CD4-positive, alpha-beta T cell (primary cell): ENCODE measurements at regions not wholly inside any gene's neighbourhood (a gene's known extent, or its start where the extent isn't known, plus 50 kb on each side); places are given as distances from the start of the nearest gene placed in this dataset.

Experiments used
- ATAC-seq: fragments of 200-7000 bp; cut with Tn5 transposase; one replicate; pipeline ENCODE4 v1.10.0; 2022; ENCODE audit warnings: mild to moderate bottlenecking; ENCODE audit not compliant: poor library complexity
- CTCF ChIA-PET: fragments of 350-600 bp; sonication (Branson Sonifier 250); formaldehyde crosslinking; loops from one replicate; lab custom pipeline; 2021; ENCODE audit warnings: antibody characterized with exemption, inconsistent platforms; lab: Charles Lee
- POLR2A ChIA-PET: fragments of 350-600 bp; sonication (Branson Sonifier 250); formaldehyde crosslinking; loops from one replicate; lab custom pipeline; 2021; ENCODE audit warnings: antibody characterized with exemption, inconsistent platforms; lab: Charles Lee
- DNase-seq, 14 experiments: peaks; one replicate each; pipeline ENCODE4 v3.0.0-alpha.2; 2013 to 2020; ENCODE audit warnings: mixed read lengths in 2 of 14
- H3K27ac ChIP-seq, 2 donors: one replicate each; pipeline versions ENCODE4 v1.5.1 to v1.7.0; 2013; ENCODE audit warnings: low read length in 2 of 2, low read depth in 1 of 2, mild to moderate bottlenecking in 1 of 2
- H3K27me3 ChIP-seq, 2 experiments: 1 replicate in 1 of 2; 2 replicates in 1 of 2; pipeline versions ENCODE4 v1.6.1 to v1.7.0; 2013; ENCODE audit warnings: low read length in 2 of 2, control low read depth in 1 of 2, mild to moderate bottlenecking in 1 of 2, moderate library complexity in 1 of 2; ENCODE audit not compliant: insufficient read depth in 2 of 2, control insufficient read depth in 1 of 2
- H3K36me3 ChIP-seq: one replicate; pipeline ENCODE4 v1.6.1; 2013; ENCODE audit warnings: low read length, control low read depth; ENCODE audit not compliant: insufficient read depth
- H3K4me1 ChIP-seq: one replicate; pipeline ENCODE4 v1.6.1; 2013; ENCODE audit warnings: low read length, control low read depth; ENCODE audit not compliant: insufficient read depth
- H3K4me3 ChIP-seq: one replicate; pipeline ENCODE4 v1.5.1; 2013; ENCODE audit warnings: mild to moderate bottlenecking, low read length, moderate library complexity
- H3K9me3 ChIP-seq, 2 experiments: 1 replicate in 1 of 2; 2 replicates in 1 of 2; pipeline versions ENCODE4 v1.6.1 to v1.7.0; 2013; ENCODE audit warnings: low read length in 2 of 2, mild to moderate bottlenecking in 2 of 2, control low read depth in 1 of 2, moderate library complexity in 1 of 2; ENCODE audit not compliant: control insufficient read depth in 1 of 2, insufficient read depth in 1 of 2
- H3K27ac Mint-ChIP-seq: one replicate; pipeline ENCODE4 v1.8.0; 2020; ENCODE audit warnings: mixed read lengths
- H3K27me3 Mint-ChIP-seq: one replicate; pipeline ENCODE4 v1.8.0; 2021; ENCODE audit warnings: mixed read lengths
- H3K36me3 Mint-ChIP-seq: one replicate; pipeline ENCODE4 v1.8.0; 2021; ENCODE audit warnings: low read depth, mixed read lengths
- H3K4me1 Mint-ChIP-seq: one replicate; pipeline ENCODE4 v1.8.0; 2021; ENCODE audit warnings: low read depth, mixed read lengths
- H3K4me3 Mint-ChIP-seq: one replicate; pipeline ENCODE4 v1.8.0; 2020; ENCODE audit warnings: mild to moderate bottlenecking, mixed read lengths
- H3K9me3 Mint-ChIP-seq: one replicate; pipeline ENCODE4 v1.8.0; 2020; ENCODE audit warnings: mixed read lengths
- intact Hi-C, 2 experiments: fragments of 100-400 bp; cut with DNase I in 1 of 2; cut with micrococcal nuclease in 1 of 2; formaldehyde crosslinking; loops; one replicate each; pipeline versions ENCODE4 v1.15.1 to v1.9.0; 2023 to 2025; cut with DNase I, micrococcal nuclease
- TF ChIP-seq, protein P1 (sequence below): fragments of 200-600 bp; IDR thresholded peaks from one replicate; pipeline ENCODE4 v1.8.0; 2022; ENCODE audit warnings: antibody characterized with exemption, mild to moderate bottlenecking

DNA sequence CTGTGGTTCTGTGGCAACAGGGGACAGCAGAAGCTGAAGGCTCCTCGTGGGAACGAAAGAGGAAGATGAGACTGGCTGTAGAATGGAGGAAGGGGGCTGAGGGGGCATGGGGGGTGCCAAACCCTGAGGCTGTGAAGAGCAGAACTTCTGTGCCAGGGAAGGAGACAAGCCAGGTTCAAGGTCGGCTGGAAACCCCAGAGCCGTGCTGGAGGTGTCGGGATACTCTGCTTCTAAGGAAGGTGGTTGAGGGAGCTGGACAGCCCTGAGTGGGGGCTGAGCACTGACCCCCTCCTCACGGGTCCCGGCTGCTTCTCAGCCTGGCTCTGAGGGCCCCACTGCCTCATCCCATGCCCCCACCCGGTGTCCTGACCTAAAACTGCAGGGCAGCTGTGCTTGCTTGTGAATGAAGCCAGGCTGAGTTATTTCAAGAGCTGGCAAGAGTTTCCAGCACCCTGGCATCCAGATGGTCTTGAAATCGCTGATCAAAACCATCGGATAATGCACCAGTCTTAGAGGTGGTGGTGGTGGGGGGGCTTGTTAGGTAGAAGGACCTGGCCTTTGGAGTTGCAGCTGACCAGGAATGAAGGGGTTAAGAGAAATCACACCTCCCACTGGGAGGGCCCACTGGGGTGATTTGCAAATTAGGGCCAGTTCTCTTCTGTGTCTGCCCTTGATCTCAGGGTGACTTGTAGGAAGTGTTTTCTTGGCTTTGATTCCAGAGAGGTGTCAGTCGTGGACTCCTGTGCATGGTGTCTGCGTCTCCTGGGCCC lies 218.9 kb upstream of the C1orf174 start:
- H3K27me3 ChIP-seq, result no peaks in the 10 kb centered on the region
- no peaks in the 10 kb centered on the region for H3K36me3 ChIP-seq
- no peak overlapping the region for H3K27ac ChIP-seq
- POLR2A ChIA-PET, result no interaction called here
- DNase-seq (no peak), ATAC-seq (no peak)
- H3K9me3 ChIP-seq, result peaks cover 0 to 3% of the 10 kb centered on the region in 2 experiments
- CTCF ChIA-PET, result no interaction called here
- H3K27me3 Mint-ChIP-seq, result peaks cover 6% of the 10 kb centered on the region
- TF ChIP-seq, protein P1, sequence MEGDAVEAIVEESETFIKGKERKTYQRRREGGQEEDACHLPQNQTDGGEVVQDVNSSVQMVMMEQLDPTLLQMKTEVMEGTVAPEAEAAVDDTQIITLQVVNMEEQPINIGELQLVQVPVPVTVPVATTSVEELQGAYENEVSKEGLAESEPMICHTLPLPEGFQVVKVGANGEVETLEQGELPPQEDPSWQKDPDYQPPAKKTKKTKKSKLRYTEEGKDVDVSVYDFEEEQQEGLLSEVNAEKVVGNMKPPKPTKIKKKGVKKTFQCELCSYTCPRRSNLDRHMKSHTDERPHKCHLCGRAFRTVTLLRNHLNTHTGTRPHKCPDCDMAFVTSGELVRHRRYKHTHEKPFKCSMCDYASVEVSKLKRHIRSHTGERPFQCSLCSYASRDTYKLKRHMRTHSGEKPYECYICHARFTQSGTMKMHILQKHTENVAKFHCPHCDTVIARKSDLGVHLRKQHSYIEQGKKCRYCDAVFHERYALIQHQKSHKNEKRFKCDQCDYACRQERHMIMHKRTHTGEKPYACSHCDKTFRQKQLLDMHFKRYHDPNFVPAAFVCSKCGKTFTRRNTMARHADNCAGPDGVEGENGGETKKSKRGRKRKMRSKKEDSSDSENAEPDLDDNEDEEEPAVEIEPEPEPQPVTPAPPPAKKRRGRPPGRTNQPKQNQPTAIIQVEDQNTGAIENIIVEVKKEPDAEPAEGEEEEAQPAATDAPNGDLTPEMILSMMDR, result no peak
- H3K4me3 ChIP-seq, result no peak overlapping the region
- intact Hi-C loops, result no loop called here
- H3K36me3 Mint-ChIP-seq, result no peaks in the 10 kb centered on the region
- no peaks in the 10 kb centered on the region for H3K9me3 Mint-ChIP-seq
- H3K4me3 Mint-ChIP-seq, result no peak overlapping the region
- H3K27ac Mint-ChIP-seq, result no peak overlapping the region
- H3K4me1 Mint-ChIP-seq, result no peaks in the 10 kb centered on the region
- H3K4me1 ChIP-seq, result no peaks in the 10 kb centered on the region

DNA sequence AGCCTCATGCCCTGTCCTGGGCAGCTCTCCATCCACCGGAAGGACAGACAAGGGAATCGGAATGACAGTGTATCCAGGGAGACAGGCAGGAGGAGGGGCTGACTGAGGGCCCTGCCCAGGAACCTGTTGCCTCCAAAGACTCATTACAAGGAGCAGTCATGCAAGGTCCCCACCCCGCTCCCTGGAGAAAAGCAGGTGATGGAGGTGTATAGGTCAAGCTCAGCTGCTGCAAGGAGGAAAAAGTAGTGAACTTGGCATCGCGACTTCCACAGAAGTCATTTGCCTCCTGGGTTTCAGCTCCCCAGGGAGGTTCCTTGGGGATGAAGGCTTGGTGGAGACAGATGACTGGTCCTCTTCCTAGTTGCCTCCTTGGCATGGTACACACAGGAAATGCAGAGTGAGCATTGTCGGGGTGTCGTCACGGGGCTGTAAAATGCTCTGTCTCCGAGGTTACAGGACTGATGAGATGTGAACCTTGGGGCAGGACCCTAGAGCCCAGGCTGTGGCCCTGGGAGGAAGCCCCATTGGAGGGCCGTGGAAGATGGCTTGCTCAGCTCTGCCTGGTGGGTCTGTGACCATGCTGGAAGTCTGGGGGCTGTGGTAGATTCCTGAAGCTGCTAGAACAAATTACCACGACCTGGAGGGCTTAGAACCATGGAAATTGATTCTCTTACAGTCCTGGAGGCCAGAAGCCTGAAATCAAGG lies 219.6 kb upstream of the C1orf174 start:
- POLR2A ChIA-PET, result no interaction called here
- no peak overlapping the region for H3K4me3 Mint-ChIP-seq
- Histone ChIP-seq H3K27ac (no peak overlapping the region), H3K27me3 (no peaks in the 10 kb centered on the region), H3K9me3 (peaks cover 0 to 3% of the 10 kb centered on the region in 2 experiments), H3K36me3 (no peaks in the 10 kb centered on the region), H3K4me3 (no peak overlapping the region), H3K4me1 (no peaks in the 10 kb centered on the region)
- TF ChIP-seq, protein P1, result no peak
- ATAC-seq (no peak), DNase-seq (no peak)
- no peak overlapping the region for H3K27ac Mint-ChIP-seq
- H3K27me3 Mint-ChIP-seq, result peaks cover 6% of the 10 kb centered on the region
- no peaks in the 10 kb centered on the region for H3K4me1 Mint-ChIP-seq
- H3K36me3 Mint-ChIP-seq, result no peaks in the 10 kb centered on the region
- no peaks in the 10 kb centered on the region for H3K9me3 Mint-ChIP-seq
- CTCF ChIA-PET, result no interaction called here
- intact Hi-C loops, result no loop called here

- DNase-seq (no peak), ATAC-seq (no peak)
- Mint-ChIP-seq H3K4me1 (no peaks in the 10 kb centered on the region), H3K9me3 (no peaks in the 10 kb centered on the region), H3K27ac (no peak overlapping the region), H3K4me3 (no peak overlapping the region), H3K27me3 (peaks cover 6% of the 10 kb centered on the region), H3K36me3 (no peaks in the 10 kb centered on the region)
- POLR2A ChIA-PET, result no interaction called here
- CTCF ChIA-PET, result no interaction called here
- Histone ChIP-seq H3K4me1 (no peaks in the 10 kb centered on the region), H3K36me3 (no peaks in the 10 kb centered on the region), H3K27me3 (no peaks in the 10 kb centered on the region), H3K4me3 (no peak overlapping the region), H3K9me3 (peaks cover 0 to 3% of the 10 kb centered on the region in 2 experiments), H3K27ac (no peak overlapping the region)
- TF ChIP-seq, protein P1, result no peak
- intact Hi-C loops, result no loop called here
Observed at GRCh38 chr1:4120557-4121292, 220.7 kb upstream of the C1orf174 start.
